Islet of Langerhans (tissue), 1 donor: ENCODE measurements at regions not wholly inside any gene's neighbourhood (a gene's known extent, or its start where the extent isn't known, plus 50 kb on each side); places are given as distances from the start of the nearest gene placed in this dataset.
"Not testable (repeated sequence)": the region's sequence is repeated elsewhere in the genome, so short reads cannot be mapped to it uniquely, and the experiment has no call there.

Source experiments
- FAIRE-seq: peaks from one replicate; lab custom pipeline; 2011; peaks lifted over from hg19 to GRCh38; lab: Jason Lieb, UNC

DNA sequence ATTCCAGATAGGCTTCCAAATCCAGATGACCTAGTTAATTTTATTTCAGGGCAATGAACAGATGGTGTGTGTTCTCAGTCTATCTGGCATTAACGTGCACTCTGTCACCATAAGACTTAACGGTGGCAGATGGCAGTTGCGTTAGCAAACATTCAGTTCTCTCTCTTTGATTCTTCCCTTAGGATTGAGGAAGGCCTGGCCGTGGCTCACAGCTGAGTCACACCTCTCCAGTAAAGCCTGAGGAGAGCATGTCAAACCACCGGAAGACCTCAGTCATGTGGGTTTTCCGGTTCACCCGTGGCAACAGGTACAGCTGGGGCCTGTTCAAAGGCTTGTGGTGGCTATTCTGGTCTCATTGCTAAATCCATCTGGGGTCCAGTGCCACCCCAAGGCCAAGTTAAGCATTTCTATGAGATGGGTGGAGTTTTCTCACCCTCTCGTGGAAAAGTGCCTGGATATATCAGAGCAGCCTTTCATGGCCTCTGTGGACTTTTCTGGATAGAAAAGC is 545.1 kb upstream of the ATP2B1 start:
- peak; percentile 99 for FAIRE-seq

DNA sequence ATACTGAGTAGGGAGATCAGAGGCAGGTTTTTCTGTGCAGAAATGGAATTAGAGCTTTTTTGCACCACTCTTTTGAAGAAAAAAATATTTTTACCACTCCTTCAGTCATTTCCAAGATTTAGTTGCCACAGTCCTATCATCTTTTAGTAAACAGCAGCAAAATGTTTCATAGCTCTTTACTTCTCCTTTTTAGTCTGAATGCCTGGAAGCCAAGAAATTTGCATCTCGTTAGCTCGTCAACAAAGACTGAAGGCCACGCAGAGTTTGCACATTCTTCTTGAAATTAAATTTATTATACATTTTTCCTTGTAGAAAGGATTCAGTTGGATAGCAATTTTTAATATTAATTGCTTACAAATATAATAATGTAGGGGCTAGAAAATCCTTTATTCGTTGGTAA is 544.5 kb upstream of the ATP2B1 start:
- no peak for FAIRE-seq

DNA sequence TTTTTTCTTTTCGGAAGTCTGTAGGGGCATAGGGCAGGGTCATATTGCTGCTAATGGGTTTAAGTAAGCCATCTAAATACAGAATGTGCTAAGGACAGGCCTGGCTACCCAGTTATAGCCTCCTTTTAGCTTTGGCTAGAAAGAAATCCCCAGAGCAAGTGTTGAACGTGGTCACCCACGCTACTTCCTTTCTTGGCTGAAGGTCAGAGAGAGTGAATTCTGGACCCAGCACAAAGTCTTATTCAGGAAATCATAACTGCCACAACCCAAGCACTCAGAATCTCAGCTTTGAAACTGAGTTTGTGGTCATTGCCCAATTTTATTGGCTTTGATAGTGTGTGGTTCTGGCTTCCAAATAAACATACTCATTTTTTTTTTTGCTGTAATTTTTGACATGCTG is 542.1 kb upstream of the ATP2B1 start:
- no peak for FAIRE-seq

DNA sequence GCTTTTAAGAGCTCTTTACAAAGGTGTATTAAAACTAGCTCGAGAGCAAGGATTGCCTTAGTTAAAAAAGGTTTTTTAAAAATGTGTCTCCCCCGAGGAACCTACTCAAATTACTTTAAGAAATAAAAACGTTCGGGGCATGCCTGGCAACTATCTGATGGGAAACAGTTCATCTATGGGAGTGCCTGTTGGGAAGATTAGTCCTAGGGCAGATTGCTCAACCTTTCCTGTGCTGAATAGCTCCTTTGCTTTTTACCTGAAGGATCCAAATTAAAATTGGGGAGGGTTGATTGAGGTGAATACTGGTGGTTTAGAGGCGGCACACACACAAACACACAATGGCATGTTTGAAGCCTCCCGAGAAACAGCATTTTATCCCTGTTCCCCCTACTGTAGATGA is 541.4 kb upstream of the ATP2B1 start:
- no peak for FAIRE-seq

DNA sequence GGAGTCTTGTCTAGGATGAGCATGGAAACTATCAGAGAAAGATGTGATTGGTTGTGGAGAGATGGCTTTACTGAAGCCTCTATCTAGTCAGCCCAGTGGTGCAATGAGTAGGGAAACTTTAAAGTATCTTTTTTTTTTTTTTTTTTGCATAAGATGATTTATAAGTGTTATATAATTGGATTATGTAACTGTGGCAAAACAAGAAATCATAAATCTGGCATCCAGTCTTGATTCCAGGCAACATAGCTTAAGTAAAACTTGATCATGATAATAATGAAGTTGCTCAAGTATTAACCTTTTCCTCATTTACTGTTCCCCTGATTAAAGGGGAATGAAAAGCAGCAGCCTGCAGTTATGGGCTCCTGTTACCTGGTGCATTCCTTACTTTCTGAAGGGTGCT is 538.0 kb upstream of the ATP2B1 start:
- no peak for FAIRE-seq

DNA sequence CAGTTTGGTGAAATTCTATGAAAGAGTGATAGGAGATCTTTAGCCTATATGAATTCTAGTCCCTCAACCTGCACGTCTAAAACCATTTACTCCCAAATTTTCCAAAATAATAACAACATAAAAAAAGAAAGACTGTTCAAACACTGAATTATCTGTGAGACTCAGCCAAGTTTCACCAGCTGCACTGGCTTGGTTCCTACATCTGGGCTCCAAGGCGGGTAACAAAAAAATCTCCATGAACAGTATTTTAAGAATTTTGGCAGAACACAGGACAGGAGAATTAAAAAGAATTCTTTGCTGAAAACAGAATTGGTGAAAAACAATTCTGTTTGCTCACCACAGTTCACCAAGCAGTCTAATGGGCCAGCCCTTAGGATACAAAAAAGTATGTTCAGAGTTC is 536.8 kb upstream of the ATP2B1 start:
- no peak for FAIRE-seq

DNA sequence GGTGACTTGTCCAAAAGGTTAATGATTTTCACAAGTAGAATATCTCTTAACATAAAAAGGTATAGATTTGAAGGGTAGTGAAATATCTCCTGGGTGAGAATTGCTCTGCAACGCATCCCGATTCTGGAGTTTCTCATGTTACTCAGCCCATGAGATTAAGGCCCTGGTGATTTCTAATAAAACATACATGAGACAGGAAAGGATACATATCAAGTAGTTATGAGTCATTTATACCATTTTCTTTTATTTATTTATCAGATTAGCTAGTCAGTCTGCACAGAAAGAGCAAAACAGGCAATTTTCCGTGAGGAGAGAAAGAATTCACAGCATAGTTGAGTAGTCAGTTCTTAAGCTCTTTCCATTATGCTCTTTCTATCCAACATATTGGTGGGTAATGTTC is 535.6 kb upstream of the ATP2B1 start:
- peak; percentile 78 for FAIRE-seq

DNA sequence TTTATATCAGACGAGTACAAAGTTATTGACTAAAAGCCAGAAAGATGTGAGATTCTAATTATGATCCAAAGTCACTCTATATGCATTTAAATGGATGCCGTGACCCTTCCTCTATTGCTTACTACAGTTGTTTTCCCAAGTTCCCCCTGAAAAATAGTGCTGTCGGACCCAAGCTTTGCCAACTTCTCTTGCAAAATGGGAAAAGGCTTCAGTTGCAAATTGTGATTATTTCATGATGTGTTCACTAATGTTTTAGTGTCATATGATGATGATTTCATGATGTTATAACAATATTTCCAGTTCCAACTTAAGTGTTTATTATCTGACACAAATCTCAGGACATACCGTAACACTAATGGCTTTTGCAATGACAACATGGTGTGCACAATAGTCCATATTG is 534.6 kb upstream of the ATP2B1 start:
- FAIRE-seq, result no peak

DNA sequence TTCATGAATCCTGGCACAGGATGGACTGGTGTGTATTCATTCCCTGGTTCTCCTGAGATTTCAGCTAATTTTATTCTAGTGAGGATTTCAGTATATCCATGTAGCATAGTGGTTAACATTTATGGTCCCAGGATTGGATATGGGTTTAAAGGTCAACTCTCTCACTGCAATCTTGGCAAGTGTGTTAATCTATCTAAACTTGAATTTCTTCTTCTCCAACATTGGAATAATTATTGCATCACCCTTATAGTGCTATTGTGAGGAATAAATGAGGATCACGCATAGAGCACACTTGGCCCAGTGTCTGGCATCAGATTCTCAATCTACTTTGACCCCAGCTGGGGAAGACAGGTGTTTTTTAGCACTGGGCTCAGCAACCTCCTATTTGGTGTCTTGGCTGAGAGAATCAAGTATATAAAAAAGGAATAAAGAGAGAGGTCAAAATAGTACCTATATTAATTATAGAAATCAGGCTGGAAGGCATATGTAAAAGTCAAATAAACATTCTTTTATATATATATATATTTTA is 531.2 kb upstream of the ATP2B1 start:
- FAIRE-seq, result no peak

DNA sequence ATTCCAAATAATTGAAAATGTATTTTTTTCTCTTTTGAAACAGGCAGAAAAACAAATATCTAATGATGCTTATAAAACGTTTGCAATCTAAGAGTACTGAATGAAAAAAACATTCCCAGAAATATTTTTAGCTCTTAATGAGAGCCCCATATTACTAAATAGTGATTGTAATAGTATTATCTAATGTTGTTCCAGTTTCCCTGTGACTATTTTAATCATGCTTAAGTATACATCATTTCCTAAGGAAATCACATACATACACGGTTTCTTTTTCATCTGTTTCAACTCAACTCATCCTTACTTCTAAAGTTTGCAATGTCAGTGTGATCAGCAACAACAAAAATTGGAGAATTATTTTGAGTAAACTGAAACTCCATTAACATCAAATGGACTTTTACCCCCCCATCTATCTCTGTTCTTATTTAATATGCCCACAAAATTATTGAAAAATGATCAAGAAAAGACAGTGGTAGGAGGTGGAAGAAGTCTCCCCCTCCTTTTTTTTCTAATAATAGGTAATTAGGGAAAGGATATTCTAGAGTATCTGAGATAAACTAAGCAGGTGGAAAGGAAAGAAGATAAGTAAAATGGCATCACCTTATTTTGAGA is 530.1 kb upstream of the ATP2B1 start:
- no peak for FAIRE-seq

DNA sequence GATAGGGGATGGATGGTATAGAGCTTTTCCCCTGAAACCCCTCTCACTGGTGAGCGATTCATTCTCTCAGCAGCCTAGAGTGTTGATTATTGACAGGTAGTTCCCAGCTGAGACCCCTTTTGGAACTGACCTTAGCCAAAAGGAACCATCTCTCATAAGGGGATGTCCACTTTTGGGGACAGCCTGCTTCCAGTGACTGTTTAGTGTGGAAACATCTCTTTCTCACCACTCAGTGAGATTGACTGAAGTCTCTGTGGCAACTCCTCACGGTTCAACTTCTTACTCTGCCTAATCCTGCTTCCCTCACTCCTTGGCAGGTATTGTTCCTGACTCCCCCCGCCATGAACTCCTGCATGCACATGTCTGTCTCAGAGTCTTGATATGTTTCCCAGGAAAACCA is 529.2 kb upstream of the ATP2B1 start:
- no peak for FAIRE-seq

DNA sequence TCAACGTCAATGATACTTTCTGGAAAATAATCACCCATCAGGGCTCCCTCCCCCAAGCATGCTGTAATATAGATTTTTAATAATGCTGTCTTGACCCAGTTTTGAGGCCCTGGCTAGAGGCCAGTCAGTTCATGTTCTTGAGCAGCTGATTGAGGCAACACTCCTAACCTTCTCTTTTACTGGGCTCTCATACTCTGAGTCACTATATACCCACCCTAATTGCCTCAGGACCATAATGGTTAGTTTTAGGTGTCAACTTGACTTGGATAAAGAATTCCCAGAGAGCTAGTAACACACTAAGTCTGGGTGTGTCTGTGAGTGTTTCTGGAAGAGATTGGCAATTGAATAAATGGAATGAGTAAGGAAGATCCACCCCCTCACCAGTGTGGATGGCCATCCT is 527.0 kb upstream of the ATP2B1 start:
- FAIRE-seq, result no peak

DNA sequence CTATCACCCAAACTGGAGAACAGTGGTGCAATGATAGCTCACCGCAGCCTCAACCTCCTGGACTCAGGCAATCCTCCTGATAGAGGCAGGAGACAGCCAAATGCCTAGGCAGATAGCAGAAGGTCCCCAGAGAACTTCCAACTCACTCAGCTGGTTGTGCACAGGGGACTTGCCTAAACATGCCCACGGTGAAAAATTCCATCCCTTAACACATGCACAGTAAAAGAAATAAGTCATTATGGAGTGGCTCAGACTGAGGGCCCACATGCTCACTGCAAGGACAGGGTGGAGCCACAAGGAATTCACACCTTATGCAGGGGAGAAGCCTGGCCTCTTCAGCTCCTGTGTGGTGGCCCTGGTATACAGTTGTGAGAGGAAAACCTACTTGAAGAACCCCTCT is 525.8 kb upstream of the ATP2B1 start:
- FAIRE-seq, result no peak

DNA sequence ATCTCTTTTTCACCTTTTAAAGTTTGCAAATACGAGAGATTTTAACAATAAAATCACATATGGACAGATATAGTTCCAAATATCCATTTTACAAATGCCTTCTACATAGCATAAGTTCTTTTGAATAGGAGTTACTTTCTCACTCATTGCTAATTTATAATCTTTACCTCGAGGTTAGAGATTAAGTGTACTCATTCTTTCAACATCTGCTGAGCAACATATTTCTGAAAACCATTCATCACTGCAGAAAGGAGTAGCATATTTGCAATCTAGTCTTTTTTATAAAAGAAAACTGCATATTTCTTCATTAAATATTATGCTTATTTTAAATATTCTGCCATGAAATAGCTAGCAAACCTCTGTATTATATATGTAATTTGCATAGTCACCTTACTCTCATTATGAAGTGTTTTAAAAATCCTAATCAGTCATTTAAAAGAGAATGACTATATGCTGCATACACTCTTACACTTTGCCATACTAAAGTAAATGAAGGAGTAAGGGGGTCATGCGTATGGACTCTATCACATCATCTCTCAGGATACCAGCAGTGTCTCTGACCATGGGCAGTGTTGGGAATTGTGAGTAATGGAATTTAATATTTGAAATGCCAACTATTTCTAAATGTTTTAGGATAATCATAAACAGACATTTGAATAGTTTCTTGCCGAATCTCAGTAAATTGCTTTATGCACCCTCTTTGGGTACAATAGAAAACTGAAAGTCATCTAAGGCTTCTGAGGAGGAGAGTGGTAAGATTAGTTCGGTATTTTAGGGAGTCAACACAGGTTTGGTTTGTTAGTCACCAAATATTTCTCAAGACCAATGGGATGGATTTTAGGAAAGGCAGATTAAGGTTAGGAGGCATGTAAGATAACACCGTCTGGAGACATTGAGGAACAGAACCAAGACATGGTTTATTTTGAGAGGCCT is 524.8 kb upstream of the ATP2B1 start:
- FAIRE-seq, result no peak

DNA sequence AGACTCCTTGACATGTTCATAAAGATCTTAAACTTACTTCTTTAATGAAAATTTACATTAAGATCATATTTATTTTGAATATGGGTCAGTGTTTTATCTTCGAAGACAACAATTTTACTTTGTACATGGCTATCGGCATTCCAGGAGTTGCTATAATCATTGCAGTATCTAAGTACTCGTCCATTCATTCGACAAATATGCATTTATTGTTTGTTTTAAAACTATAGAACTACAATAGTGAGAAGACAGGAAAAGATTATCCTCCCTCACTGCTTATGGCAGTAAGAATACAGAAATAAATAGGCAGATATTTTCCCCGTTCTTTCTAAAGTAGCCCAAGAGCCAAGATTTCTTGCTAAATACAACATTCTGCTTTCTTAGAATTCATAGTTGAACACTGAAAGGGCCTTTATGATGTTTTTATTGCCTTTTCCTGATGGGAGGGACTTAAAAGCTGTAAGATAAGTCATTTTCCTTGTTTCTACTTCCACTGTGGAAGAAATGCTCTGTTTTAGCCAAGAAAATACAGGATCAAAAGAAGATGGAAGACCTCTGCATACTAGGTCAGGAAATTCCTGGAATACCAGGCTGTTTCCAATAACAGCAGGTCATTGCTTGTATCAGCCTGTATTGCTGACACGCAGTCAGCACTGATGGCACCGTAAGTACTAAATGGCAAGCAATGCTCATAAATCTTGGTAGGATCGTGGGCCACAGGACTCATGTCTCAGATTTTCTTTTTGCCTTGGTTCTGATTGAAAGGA is 521.0 kb upstream of the ATP2B1 start:
- no peak for FAIRE-seq

DNA sequence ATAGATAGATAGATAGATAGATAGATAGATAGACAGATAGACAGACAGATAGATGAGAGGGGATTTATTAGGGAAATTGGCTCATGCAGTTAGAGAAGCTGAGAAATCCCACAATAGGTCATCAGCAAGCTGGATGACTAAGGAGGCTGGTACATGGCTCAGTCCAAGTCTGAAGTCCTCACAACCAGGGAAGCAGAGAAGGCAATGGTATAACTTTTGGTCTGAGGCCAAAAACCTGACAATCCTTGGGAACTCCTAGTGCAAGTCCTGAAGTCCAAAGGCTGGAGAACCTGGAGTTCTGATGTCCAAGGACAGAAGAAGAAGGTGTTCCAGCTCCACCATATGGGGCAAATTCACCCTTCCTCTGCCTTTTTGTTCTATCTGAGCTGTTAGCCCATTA is 517.6 kb upstream of the ATP2B1 start:
- FAIRE-seq, result no peak

DNA sequence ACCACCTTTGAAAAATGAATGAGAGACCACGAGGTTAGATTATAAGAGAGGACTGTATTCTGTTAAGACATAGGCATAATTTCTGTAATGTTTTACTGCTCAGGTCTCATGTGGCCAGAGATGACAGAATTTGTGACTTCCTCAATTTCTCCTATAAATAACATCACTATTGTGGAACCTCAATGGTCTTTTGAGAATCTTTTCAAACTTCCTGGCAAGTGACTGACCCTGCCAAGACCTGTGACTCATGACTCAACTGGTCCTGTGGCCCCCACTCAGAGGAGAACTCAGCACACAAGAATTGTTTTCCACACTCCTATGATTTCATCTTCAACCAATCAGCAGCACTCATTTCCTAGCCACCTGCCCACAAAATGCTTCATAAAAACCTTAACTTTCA is 508.2 kb upstream of the ATP2B1 start:
- FAIRE-seq, result no peak

DNA sequence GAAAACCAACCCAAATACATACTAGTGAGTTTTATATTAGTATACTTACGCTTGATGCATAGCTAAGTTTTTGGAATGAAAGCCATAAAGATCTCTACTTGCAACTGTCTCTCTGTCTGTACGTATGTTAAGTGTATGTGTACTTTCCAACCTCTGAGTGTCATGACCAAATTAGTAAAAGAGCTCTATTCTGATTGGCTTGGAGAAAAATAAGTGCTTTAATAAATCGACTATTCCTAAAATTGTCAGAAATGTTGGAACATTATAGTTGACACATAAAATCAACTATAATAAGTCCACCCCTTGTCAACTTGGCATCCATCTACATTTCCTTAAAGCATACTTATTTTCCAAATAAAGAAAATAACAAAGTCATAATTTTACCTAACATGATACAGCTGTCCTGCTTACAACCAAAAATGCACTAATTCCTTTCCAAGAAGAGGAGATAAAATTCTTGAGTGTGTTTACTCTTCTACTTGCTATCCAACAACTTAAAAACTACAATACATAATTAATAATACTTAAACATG is 507.4 kb upstream of the ATP2B1 start:
- no peak for FAIRE-seq

DNA sequence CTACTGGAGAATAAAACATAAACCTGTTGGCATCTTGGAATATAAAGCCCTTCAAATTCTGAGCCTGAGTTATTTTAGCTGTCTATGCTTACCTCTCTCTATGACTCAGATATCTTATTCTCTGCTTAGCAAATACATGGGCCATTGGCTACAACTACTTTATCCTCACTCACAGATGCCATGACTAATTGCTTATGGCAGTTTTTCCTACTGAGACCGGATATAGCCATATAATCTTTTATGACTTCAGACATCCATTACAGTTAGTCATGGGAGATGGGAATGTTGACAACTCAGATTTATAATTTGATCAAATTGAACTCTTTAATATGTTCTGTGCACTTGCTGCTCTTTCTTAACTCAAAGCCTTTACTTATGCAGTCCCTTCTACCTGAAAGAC is 502.4 kb upstream of the ATP2B1 start:
- peak; percentile 98 for FAIRE-seq

DNA sequence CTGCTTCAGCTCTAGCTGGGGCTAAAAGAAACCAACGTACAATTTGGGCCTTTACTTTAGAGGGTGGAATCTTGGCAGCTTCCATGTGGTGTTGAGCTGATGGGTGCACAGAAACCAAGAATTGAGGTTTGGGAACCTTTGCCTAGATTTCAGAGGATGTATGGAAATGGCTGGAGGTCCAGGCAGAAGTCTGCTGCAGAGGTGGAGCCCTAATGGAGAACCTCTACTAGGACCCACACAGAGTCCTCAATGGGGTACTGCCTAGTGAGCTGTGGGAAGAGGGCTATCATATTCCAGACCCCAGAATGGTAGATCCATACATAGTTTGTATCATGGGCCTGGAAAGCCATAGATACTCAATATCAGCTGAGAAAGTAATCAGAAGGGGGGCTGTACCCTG is 500.4 kb upstream of the ATP2B1 start:
- FAIRE-seq, result no peak

DNA sequence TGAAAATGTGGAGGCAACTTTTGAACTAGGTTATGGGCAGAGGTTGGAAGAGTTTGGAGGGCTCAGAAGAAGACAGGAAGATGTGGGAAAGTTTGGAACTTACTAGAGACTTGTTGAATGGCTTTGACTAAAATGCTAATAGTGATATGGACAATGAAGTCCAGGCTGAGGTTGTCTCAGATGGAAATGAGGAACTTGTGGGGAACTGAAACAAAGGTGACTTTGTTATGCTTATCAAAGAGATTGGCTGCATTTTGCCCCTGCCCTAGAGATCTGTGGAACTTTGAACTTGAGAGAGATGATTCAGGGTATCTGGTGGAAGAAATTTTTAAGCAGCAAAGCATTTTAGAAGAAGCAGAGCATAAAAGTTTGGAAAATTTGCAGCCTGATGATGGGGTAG is 499.7 kb upstream of the ATP2B1 start:
- not testable (repeated sequence) for FAIRE-seq

DNA sequence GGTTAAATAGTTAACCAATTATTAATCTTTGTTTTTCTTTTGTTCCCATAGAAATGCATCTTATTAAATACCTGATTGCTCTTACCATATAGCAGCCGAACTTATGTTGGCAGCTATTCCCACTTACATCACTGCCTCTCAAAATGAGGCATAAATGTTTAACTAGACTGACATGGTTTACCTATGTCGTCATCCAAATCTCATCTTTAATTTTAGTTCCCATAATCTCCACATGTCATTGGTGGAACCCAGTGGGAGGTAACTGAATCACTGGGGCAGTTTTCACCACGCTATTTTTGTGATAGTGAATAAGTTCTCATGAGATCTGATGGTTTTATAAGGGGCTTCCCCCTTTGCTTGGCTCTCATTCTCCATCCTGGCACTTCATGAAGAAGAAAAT is 499.2 kb upstream of the ATP2B1 start:
- no peak for FAIRE-seq

DNA sequence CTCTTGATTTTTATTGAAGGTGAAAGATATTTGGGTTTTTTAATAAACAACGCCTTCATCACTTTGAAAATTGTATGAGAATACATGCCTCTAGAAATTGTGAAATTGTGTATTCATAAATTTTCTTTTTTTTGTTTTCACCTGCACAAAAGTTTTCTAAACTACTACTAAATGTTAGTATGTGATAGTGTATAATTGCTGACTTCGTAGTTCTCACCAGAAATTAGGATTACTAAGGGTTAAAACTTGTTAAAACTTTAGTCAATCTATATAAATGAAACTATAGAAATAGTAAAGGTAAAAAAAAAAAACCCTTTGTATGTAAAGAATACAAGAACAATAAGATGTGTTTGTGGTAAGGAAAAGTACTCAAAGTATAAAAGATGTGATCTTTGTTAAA is 496.5 kb upstream of the ATP2B1 start:
- peak; percentile 56 for FAIRE-seq
